Jurkat, Clone E6-1 (cell line): ENCODE measurements at regions not wholly inside any gene's neighbourhood (a gene's known extent, or its start where the extent isn't known, plus 50 kb on each side); places are given as distances from the start of the nearest gene placed in this dataset.
"Not testable (repeated sequence)": the region's sequence is repeated elsewhere in the genome, so short reads cannot be mapped to it uniquely, and the experiment has no call there.

Experiments
- DNase-seq: peaks from one replicate; pipeline ENCODE4 v3.0.0-alpha.2; 2011; ENCODE audit warnings: low read depth, low spot score
- H3K4me3 ChIP-seq: 2 replicates; pipeline ENCODE4 v1.5.1; 2011; ENCODE audit warnings: mild to moderate bottlenecking, low read length, control low read depth, moderate library complexity

- no peak for DNase-seq
- H3K4me3 ChIP-seq: no peak overlapping the region
Observed at GRCh38 chr3:198096015-198096414, 136.0 kb downstream of the LMLN start.

- H3K4me3 ChIP-seq: no peak overlapping the region
- no peak for DNase-seq
Observed at GRCh38 chr3:198097048-198097447, 137.0 kb downstream of the LMLN start.

GRCh38 chr3:198098661-198099081 is 138.7 kb downstream of the LMLN start:
- not testable (repeated sequence) for DNase-seq, H3K4me3 ChIP-seq

- not testable (repeated sequence) for H3K4me3 ChIP-seq
- DNase-seq: peak; percentile 36
Observed at GRCh38 chr3:198103070-198103469, 143.1 kb downstream of the LMLN start.

- no peak overlapping the region for H3K4me3 ChIP-seq
- DNase-seq: no peak
Observed at GRCh38 chr3:198106265-198106664, 146.2 kb downstream of the LMLN start.

- no peak overlapping the region for H3K4me3 ChIP-seq
- no peak for DNase-seq
Observed at GRCh38 chr3:198107840-198108734, 148.1 kb downstream of the LMLN start.

GRCh38 chr3:198109883-198110282 is 149.9 kb downstream of the LMLN start:
- no peak for DNase-seq

GRCh38 chr3:198112031-198112430 is 152.0 kb downstream of the LMLN start:
- no peak overlapping the region for H3K4me3 ChIP-seq
- DNase-seq: no peak

More at GRCh38 chr3:198109883-198110282, 149.9 kb downstream of the LMLN start:
- no peak overlapping the region for H3K4me3 ChIP-seq

- no peak for DNase-seq
Observed at GRCh38 chr3:198113206-198114053, 153.4 kb downstream of the LMLN start.

GRCh38 chr3:198114516-198114915 is 154.5 kb downstream of the LMLN start:
- H3K4me3 ChIP-seq, DNase-seq: not testable (repeated sequence)

More at GRCh38 chr3:198113206-198114053, 153.4 kb downstream of the LMLN start:
- no peak overlapping the region for H3K4me3 ChIP-seq

- not testable (repeated sequence) for H3K4me3 ChIP-seq, DNase-seq
Observed at GRCh38 chr3:198122184-198122583, 162.2 kb downstream of the LMLN start.

- not testable (repeated sequence) for DNase-seq, H3K4me3 ChIP-seq
Observed at GRCh38 chr3:198137038-198137835, 177.2 kb downstream of the LMLN start.

- not testable (repeated sequence) for DNase-seq, H3K4me3 ChIP-seq
Observed at GRCh38 chr3:198138205-198138604, 178.2 kb downstream of the LMLN start.

GRCh38 chr3:198139037-198139436 is 179.0 kb downstream of the LMLN start:
- not testable (repeated sequence) for H3K4me3 ChIP-seq, DNase-seq

GRCh38 chr3:198139513-198140167 is 179.6 kb downstream of the LMLN start:
- DNase-seq, H3K4me3 ChIP-seq: not testable (repeated sequence)

GRCh38 chr3:198143300-198144137 is 183.5 kb downstream of the LMLN start:
- H3K4me3 ChIP-seq, DNase-seq: not testable (repeated sequence)

GRCh38 chr3:198145231-198145784 is 185.3 kb downstream of the LMLN start:
- DNase-seq, H3K4me3 ChIP-seq: not testable (repeated sequence)
